BE2C (cell line): ENCODE measurements at regions not wholly inside any gene's neighbourhood (a gene's known extent, or its start where the extent isn't known, plus 50 kb on each side); places are given as distances from the start of the nearest gene placed in this dataset.
"Not testable (repeated sequence)": the region's sequence is repeated elsewhere in the genome, so short reads cannot be mapped to it uniquely, and the experiment has no call there.

Experiments used
- DNase-seq: peaks from one replicate; pipeline ENCODE4 v3.0.0-alpha.2; 2020
- H3K27me3 ChIP-seq: fragments of 250-450 bp; sonication (Bioruptor Pico); 2 replicates; pipeline ENCODE4 v1.5.1; 2020; ENCODE audit warnings: mild to moderate bottlenecking
- H3K36me3 ChIP-seq: fragments of 250-450 bp; sonication (Bioruptor Pico); 2 replicates; pipeline ENCODE4 v1.5.1; 2020; ENCODE audit warnings: mild to moderate bottlenecking
- H3K4me1 ChIP-seq: fragments of 250-450 bp; sonication (Bioruptor Pico); 2 replicates; pipeline ENCODE4 v1.5.1; 2020
- H3K4me3 ChIP-seq: 2 replicates; pipeline ENCODE4 v1.5.1; 2011; ENCODE audit warnings: low read depth, low read length
- H3K9me3 ChIP-seq: fragments of 250-450 bp; sonication (Bioruptor Pico); 2 replicates; pipeline ENCODE4 v1.5.1; 2020
- CTCF ChIP-seq: IDR thresholded peaks from 2 replicates; pipeline ENCODE4 v1.5.1; 2012; ENCODE audit warnings: mild to moderate bottlenecking, low read depth, low read length

DNA sequence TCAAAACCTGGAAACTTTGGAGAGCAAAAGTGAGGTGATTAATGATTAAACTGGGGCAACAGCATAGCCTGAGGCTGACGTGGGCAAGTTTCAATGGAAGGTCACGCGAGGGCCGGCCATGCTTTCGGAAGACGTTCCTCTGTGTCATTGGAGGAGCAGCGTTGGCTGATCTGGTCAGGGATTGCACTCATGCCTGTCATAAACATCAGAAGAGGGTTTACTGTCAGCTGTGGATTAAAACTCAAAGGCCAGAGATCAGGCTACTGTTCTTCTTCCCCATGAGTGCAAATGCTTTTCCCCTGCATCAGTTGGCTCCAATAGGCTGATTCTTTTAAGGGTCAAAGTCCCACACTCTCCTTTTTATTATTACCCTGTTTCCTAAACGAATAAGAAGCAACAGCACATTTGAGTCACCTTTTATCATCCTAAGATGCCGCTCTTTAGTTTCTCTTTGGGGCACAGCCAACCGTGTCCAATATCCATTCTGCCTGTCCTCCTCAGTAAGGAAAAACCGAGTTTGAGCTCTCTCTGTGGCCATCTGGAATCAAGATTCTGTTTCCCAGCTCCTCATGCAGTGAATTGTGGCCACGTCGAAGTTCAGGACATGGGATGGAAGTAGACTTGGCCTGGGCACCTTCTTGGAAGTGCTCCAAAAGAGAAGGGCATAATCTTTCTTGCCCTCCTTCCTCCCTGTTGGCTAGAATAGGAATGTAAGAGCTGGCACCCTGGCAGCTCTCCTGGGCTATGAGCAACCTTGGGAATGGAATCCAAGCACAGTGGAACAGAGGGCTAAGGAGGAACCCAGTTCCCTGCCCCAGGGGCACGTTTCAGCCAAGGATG is 62.5 kb upstream of the INSIG1 start:
- H3K36me3 ChIP-seq, result no peaks in the 10 kb centered on the region
- DNase-seq, result no peak
- TF ChIP-seq CTCF, result no peak
- no peaks in the 10 kb centered on the region for H3K27me3 ChIP-seq
- H3K9me3 ChIP-seq, result no peaks in the 10 kb centered on the region; the same call in 1 of the 2 replicates
- peaks cover 9% of the 10 kb centered on the region; the same call in 1 of the 2 replicates for H3K4me1 ChIP-seq
- no peak overlapping the region for H3K4me3 ChIP-seq

DNA sequence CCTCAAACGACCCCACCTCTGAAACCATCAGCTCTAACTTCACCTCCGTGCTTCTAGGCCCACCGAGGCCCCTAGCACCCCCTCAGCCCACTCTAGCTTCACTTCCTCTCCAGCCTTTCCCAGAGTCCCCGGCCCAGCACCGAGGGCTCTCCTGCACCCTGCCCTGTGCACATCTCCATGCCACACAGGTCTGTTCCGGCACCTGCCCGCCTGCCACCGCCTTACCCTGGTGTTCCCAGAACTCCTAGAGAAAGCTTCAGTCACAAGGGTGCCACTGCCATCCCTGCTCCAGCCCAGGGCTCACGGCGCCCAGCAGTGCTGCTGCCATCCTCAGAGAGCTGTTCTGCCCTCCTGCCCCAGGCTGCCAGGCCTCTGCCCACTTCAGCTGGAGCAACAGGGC is 61.3 kb upstream of the INSIG1 start:
- no peak for DNase-seq
- Histone ChIP-seq H3K9me3 (no peaks in the 10 kb centered on the region; the same call in 1 of the 2 replicates), H3K27me3 (no peaks in the 10 kb centered on the region), H3K4me3 (no peak overlapping the region), H3K4me1 (peaks cover 9% of the 10 kb centered on the region; the same call in 1 of the 2 replicates), H3K36me3 (no peaks in the 10 kb centered on the region)
- no peak for TF ChIP-seq CTCF

- Histone ChIP-seq H3K4me3 (no peak overlapping the region), H3K36me3 (no peaks in the 10 kb centered on the region), H3K27me3 (no peaks in the 10 kb centered on the region), H3K4me1 (peaks cover 9% of the 10 kb centered on the region; the same call in 1 of the 2 replicates), H3K9me3 (no peaks in the 10 kb centered on the region; the same call in 1 of the 2 replicates)
- DNase-seq, result no peak
- TF ChIP-seq CTCF, result no peak
Measured at GRCh38 chr7:155237297-155237696, 60.4 kb upstream of the INSIG1 start.

DNA sequence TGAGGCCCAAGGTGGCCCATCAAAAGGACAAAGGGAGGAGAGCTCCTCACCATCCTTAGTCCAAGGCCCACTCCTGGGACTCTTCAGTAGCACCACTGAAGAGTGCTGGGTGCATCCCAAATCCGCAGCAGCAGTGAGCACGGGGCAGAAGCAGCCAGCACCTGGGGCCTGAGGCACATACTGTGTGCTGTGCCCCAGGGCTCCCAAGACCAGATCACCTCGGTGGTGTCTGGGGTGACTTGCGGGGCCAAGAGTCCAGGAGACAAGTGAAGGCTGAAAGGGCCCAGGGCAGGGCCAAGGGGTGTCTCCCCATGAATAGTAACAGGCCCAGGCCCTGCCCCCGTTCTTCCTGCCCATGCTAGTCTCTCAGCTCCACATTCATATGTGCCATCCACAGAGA is 59.9 kb upstream of the INSIG1 start:
- no peaks in the 10 kb centered on the region; the same call in 1 of the 2 replicates for H3K9me3 ChIP-seq
- no peaks in the 10 kb centered on the region for H3K36me3 ChIP-seq
- H3K4me3 ChIP-seq, result no peak overlapping the region
- H3K4me1 ChIP-seq, result peaks cover 9% of the 10 kb centered on the region; the same call in 1 of the 2 replicates
- no peaks in the 10 kb centered on the region for H3K27me3 ChIP-seq
- TF ChIP-seq CTCF, result no peak
- no peak for DNase-seq

- not testable (repeated sequence) for H3K36me3 ChIP-seq, DNase-seq
- H3K4me3 ChIP-seq, result peak overlapping the region; percentile 32
Measured at GRCh38 chr7:155239431-155240087, 58.1 kb upstream of the INSIG1 start.

DNA sequence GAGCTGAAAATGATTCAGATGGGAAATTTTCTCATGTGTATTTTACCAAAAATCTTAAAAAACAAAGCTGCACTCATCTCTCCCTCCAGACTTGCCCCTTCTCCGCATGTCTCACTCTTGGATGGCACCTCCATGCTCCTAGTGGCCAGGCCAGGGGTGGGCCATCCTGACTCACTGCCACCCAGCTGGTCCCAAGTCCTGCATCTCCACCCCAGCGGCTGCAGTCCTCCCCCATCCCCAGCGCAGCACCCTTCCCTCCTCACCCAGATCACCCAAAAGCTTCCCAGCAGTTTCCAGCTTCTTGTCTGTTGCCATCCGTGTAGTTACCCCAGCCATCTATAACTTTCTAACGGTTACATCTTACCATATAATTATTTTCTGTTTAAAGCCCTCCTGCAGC is 53.0 kb upstream of the INSIG1 start:
- Histone ChIP-seq H3K4me3 (no peak overlapping the region), H3K27me3 (no peaks in the 10 kb centered on the region), H3K4me1 (peaks cover 3% of the 10 kb centered on the region; the same call in 1 of the 2 replicates), H3K9me3 (peaks cover 3% of the 10 kb centered on the region), H3K36me3 (no peaks in the 10 kb centered on the region)
- DNase-seq, result no peak
- no peak for TF ChIP-seq CTCF

More at GRCh38 chr7:155239431-155240087, 58.1 kb upstream of the INSIG1 start:
- not testable (repeated sequence) for H3K4me1 ChIP-seq, H3K9me3 ChIP-seq, H3K27me3 ChIP-seq
